ENCODE measurements at regions not wholly inside any gene's neighbourhood (a gene's known extent, or its start where the extent isn't known, plus 50 kb on each side); places are given as distances from the start of the nearest gene placed in this dataset.
"Not testable (repeated sequence)": the region's sequence is repeated elsewhere in the genome, so short reads cannot be mapped to it uniquely, and the experiment has no call there.

- DNase-seq = peak; percentile 63
Observed at GRCh38 chr13:53301449-53301848, 272.8 kb downstream of the OLFM4 start.

- not testable (repeated sequence) for DNase-seq
Observed at GRCh38 chr13:53305419-53305818, 276.8 kb downstream of the OLFM4 start.

- no peak for DNase-seq
Observed at GRCh38 chr13:53310786-53311185, 282.2 kb downstream of the OLFM4 start.

- DNase-seq = no peak
Observed at GRCh38 chr13:53311561-53311960, 282.9 kb downstream of the OLFM4 start.

- DNase-seq = no peak
Observed at GRCh38 chr13:53321296-53321801, 292.7 kb downstream of the OLFM4 start.

GRCh38 chr13:53324656-53325055 is 296.0 kb downstream of the OLFM4 start:
- no peak for DNase-seq

GRCh38 chr13:53326716-53327115 is 298.1 kb downstream of the OLFM4 start:
- DNase-seq = no peak

GRCh38 chr13:53327680-53328315 is 299.2 kb downstream of the OLFM4 start:
- DNase-seq = no peak

GRCh38 chr13:53336441-53337160 is 308.0 kb downstream of the OLFM4 start:
- DNase-seq = peak; percentile 69

- DNase-seq = no peak
Observed at GRCh38 chr13:53338760-53339159, 310.1 kb downstream of the OLFM4 start.

- no peak for DNase-seq
Observed at GRCh38 chr13:53340505-53341143, 312.0 kb downstream of the OLFM4 start.

GRCh38 chr13:53341144-53341510 is 312.5 kb downstream of the OLFM4 start:
- no peak for DNase-seq

- no peak for DNase-seq
Observed at GRCh38 chr13:53342623-53343360, 314.2 kb downstream of the OLFM4 start.

GRCh38 chr13:53343361-53343744 is 314.7 kb downstream of the OLFM4 start:
- peak; percentile 75 for DNase-seq

GRCh38 chr13:53351021-53351420 is 322.4 kb downstream of the OLFM4 start:
- DNase-seq = no peak

- no peak for DNase-seq
Observed at GRCh38 chr13:53357582-53357981, 329.0 kb downstream of the OLFM4 start.

GRCh38 chr13:53368948-53369347 is 340.3 kb downstream of the OLFM4 start:
- peak; percentile 40 for DNase-seq

GRCh38 chr13:53379485-53379884 is 350.9 kb downstream of the OLFM4 start:
- no peak for DNase-seq

- no peak for DNase-seq
Observed at GRCh38 chr13:53382008-53382407, 353.4 kb downstream of the OLFM4 start.

GRCh38 chr13:53398051-53398450 is 369.4 kb downstream of the OLFM4 start:
- no peak for DNase-seq

GRCh38 chr13:53405616-53406015 is 377.0 kb downstream of the OLFM4 start:
- DNase-seq = no peak

GRCh38 chr13:53408306-53408705 is 379.7 kb downstream of the OLFM4 start:
- DNase-seq = no peak

- DNase-seq = no peak
Observed at GRCh38 chr13:53408847-53409568, 380.4 kb downstream of the OLFM4 start.
